Pancreas (tissue), 10 donors: ENCODE measurements at regions not wholly inside any gene's neighbourhood (a gene's known extent, or its start where the extent isn't known, plus 50 kb on each side); places are given as distances from the start of the nearest gene placed in this dataset.
"Not testable (repeated sequence)": the region's sequence is repeated elsewhere in the genome, so short reads cannot be mapped to it uniquely, and the experiment has no call there.

Experiments used
- ATAC-seq, 4 donors: fragments of 200-7000 bp; cut with Tn5 transposase; one replicate each; pipeline versions ENCODE4 v1.8.0 to v1.9.1; 2020; ENCODE audit warnings: mild to moderate bottlenecking in 4 of 4, moderate library complexity in 4 of 4
- DNase-seq, 6 donors: peaks; one replicate each; pipeline ENCODE4 v3.0.0-alpha.2; 2020
- FAIRE-seq: peaks from 2 replicates; lab custom pipeline; 2012; peaks lifted over from hg19 to GRCh38; lab: Jason Lieb, UNC
- H3K27ac ChIP-seq, 4 donors: fragments of 200-600 bp; sonication (generic); 1 replicate in 3 of 4; 2 replicates in 1 of 4; pipeline versions ENCODE4 v1.5.0 to v1.8.0; 2020
- H3K27me3 ChIP-seq, 4 donors: fragments of 200-600 bp; one replicate each; pipeline ENCODE4 v1.8.0; 2021
- H3K36me3 ChIP-seq, 3 donors: fragments of 200-600 bp; sonication (generic) in 1 of 3; one replicate each; pipeline versions ENCODE4 v1.5.0 to v1.8.0; 2020 to 2021
- H3K4me1 ChIP-seq, 3 donors: fragments of 200-600 bp; one replicate each; pipeline ENCODE4 v1.8.0; 2021
- H3K4me3 ChIP-seq, 4 donors: fragments of 200-600 bp; sonication (generic) in 2 of 4; one replicate each; pipeline versions ENCODE4 v1.5.0 to v1.8.0; 2020 to 2021
- H3K9me3 ChIP-seq, 4 donors: fragments of 200-600 bp; one replicate each; pipeline ENCODE4 v1.8.0; 2021
- WGBS, 2 donors: extraction: QIAGEN DNeasy Blood & Tissue Kit; methylation state at CpG; one replicate each; pipeline ENCODE4 v1.1.7; 2013; 5-methylcytosine and 5-hydroxymethylcytosine counted together
- intact Hi-C, 3 donors: fragments of 100-400 bp; cut with DNase I; formaldehyde crosslinking; loops; one replicate each; pipeline versions ENCODE4 v1.11.1 to v1.14.2; 2022
- TF ChIP-seq, protein P1 (sequence below), 4 donors: fragments of 200-600 bp; sonication (generic) in 3 of 4; IDR thresholded peaks; one replicate each; pipeline versions ENCODE4 v1.5.0 to v1.8.0; 2021; ENCODE audit warnings: antibody characterized with exemption in 4 of 4
- donor health status: healthy with polysubstance abuse.
- donor health status: DM: no; HTN: no; CAD: no; lungs with moderate emphysema.
- donor health status: DM: no; HTN: no; CAD: no.
- donor health status: control.
- donor health status: control.
- donor health status: Bipolar disorder and iron deficiency.
- donor health status: DM: yes; HTN: yes; CAD: no.
- donor health status: DM: no; HTN: no; CAD: no.
- donor health status: DM: no; HTN: no; CAD: no.
- donor health status: DM: yes; HTN: yes; CAD: no.

DNA sequence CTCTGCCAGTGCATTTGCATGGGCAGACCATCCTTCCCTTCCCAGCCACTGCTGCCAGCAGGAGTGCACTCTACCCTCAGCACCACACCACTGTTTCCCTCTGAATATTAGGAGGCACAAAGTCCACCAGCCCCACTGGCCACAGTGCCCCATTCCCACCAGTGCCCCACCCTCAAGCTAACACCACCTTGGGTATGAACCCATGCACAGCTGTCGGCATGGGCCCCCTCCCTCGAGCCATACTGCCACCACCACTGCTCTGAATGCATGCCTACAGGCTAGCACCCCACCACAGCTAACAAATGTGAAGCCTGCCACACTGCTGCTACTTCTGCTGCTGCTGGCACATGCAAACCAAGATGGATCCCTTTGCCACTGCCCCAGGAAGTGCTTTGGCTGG lies 810.4 kb downstream of the TRAM1L1 start:
- Histone ChIP-seq H3K4me1 (no peaks in the 10 kb centered on the region), H3K27me3 (no peaks in the 10 kb centered on the region), H3K27ac (no peak overlapping the region), H3K9me3 (no peaks in the 10 kb centered on the region), H3K4me3 (no peak overlapping the region), H3K36me3 (no peaks in the 10 kb centered on the region)
- TF ChIP-seq, protein P1, sequence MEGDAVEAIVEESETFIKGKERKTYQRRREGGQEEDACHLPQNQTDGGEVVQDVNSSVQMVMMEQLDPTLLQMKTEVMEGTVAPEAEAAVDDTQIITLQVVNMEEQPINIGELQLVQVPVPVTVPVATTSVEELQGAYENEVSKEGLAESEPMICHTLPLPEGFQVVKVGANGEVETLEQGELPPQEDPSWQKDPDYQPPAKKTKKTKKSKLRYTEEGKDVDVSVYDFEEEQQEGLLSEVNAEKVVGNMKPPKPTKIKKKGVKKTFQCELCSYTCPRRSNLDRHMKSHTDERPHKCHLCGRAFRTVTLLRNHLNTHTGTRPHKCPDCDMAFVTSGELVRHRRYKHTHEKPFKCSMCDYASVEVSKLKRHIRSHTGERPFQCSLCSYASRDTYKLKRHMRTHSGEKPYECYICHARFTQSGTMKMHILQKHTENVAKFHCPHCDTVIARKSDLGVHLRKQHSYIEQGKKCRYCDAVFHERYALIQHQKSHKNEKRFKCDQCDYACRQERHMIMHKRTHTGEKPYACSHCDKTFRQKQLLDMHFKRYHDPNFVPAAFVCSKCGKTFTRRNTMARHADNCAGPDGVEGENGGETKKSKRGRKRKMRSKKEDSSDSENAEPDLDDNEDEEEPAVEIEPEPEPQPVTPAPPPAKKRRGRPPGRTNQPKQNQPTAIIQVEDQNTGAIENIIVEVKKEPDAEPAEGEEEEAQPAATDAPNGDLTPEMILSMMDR (IDR thresholded peaks at IDR 0.05) = no peak
- FAIRE-seq (no peak), DNase-seq (peak in 1 of 6 donors; percentile 33), ATAC-seq (no peak)
- WGBS, 2 donors = 51 to 64% methylated on average over 2 of the region's 2 CpGs
- intact Hi-C loops = no loop called here

DNA sequence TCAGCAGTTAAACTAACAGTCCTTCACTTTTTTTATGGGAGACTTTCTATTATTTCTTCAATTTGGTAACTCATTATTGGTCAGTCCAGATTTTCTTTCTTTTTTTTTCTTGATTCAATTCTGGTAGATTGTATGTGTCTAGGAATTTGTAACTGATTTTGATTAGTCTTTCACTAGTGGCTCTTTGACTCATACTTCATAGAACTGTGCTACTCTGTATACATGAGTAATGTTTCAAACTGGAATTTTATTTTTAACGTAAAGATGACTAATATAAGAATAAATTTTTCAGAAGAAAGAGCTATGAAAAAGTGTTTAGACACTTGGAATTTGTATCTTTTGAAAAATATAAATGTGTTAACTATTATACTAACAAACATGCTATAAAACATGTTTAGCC lies 813.0 kb downstream of the TRAM1L1 start:
- Histone ChIP-seq H3K27me3 (no peaks in the 10 kb centered on the region), H3K36me3 (no peaks in the 10 kb centered on the region), H3K9me3 (no peaks in the 10 kb centered on the region), H3K27ac (no peak overlapping the region), H3K4me1 (no peaks in the 10 kb centered on the region), H3K4me3 (no peak overlapping the region)
- DNase-seq (no peak), FAIRE-seq (no peak), ATAC-seq (no peak)
- WGBS, 2 donors = 40 to 56% methylated on average over 1 of the region's 1 CpG
- TF ChIP-seq, protein P1 (IDR thresholded peaks at IDR 0.05) = no peak
- intact Hi-C loops = no loop called here

- FAIRE-seq, H3K9me3 ChIP-seq, H3K27me3 ChIP-seq, H3K4me1 ChIP-seq, ATAC-seq, H3K4me3 ChIP-seq, intact Hi-C loops, DNase-seq, H3K27ac ChIP-seq, H3K36me3 ChIP-seq: not testable (repeated sequence)
- WGBS, 2 donors = 54 to 57% methylated on average over 3 of the region's 3 CpGs
Measured at GRCh38 chr4:116260931-116261330, 824.4 kb downstream of the TRAM1L1 start.

DNA sequence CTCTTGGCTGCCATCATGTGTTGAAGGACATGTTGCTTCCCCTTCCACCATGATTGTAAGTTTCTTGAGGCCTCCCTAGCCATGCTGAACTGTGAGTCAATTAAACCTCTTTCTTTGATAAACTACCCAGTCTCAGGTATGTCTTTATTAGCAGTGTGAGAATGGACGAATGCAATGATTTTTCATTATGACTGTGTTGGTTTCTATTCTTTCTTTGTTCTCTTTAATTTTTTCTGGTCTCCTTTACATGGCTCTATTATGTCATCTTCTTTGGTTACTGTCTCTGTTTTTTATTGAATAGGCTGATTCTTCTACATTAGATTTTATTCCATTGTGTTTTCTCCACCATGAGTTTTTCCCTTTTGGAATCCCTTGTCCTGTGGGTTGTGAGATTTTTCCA lies 840.6 kb downstream of the TRAM1L1 start:
- 35 to 37% methylated on average over 1 of the region's 1 CpG for WGBS, 2 donors
- Histone ChIP-seq H3K4me3 (no peak overlapping the region), H3K9me3 (no peaks in the 10 kb centered on the region), H3K27ac (no peak overlapping the region), H3K27me3 (no peaks in the 10 kb centered on the region), H3K36me3 (no peaks in the 10 kb centered on the region), H3K4me1 (no peaks in the 10 kb centered on the region)
- FAIRE-seq (no peak), DNase-seq (no peak), ATAC-seq (no peak)
- TF ChIP-seq, protein P1 (IDR thresholded peaks at IDR 0.05) = no peak
- intact Hi-C loops = no loop called here

DNA sequence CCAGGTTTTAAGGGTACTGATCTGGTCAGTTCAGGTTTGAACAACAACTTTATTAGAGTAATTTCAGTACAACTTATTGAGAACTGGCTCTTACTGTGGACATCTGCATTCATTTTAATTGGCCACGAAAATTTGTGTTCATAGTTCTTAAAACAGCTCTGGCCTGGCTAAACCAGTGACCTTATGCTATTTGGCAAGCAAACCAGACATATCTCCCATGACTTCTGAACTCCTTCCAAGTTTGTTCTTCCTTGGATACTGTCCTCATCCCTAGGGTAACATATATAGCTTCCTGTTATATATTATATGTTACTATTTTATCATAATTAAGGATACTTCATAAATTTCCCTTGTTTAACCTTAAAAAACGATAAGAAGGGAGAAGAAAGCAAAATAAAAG lies 841.9 kb downstream of the TRAM1L1 start:
- H3K36me3 ChIP-seq = no peaks in the 10 kb centered on the region
- 25 to 35% methylated on average over 2 of the region's 2 CpGs for WGBS, 2 donors
- FAIRE-seq (no peak), ATAC-seq (no peak), DNase-seq (no peak)
- H3K27me3 ChIP-seq = no peaks in the 10 kb centered on the region
- intact Hi-C loops = no loop called here
- no peak overlapping the region for H3K4me3 ChIP-seq
- no peaks in the 10 kb centered on the region for H3K4me1 ChIP-seq
- no peaks in the 10 kb centered on the region for H3K9me3 ChIP-seq
- TF ChIP-seq, protein P1 (IDR thresholded peaks at IDR 0.05) = no peak
- H3K27ac ChIP-seq = no peak overlapping the region

DNA sequence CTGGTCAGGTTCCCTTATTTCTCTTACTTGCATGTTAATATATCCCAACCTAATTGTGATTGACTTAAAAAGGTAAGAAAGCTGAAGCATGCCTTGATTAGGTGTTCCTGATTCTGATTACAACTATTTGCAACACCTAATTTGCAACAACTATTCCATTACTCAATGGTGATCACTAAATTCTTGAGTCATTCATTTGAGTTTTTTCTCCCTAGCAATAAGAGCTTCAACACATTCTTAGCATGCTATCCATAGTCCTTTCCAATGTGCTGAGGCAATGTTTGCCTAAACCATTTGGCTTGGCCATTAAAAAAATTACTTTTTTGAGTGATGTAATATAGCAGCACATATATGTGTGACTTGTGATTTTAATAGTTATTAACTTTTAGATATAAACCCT lies 851.4 kb downstream of the TRAM1L1 start:
- no peak overlapping the region for H3K4me3 ChIP-seq
- H3K36me3 ChIP-seq = no peaks in the 10 kb centered on the region
- FAIRE-seq = no peak
- no peaks in the 10 kb centered on the region for H3K4me1 ChIP-seq
- no peaks in the 10 kb centered on the region for H3K9me3 ChIP-seq
- H3K27me3 ChIP-seq = no peaks in the 10 kb centered on the region
- TF ChIP-seq, protein P1 (IDR thresholded peaks at IDR 0.05) = no peak
- intact Hi-C loops = no loop called here
- no peak for DNase-seq
- no peak overlapping the region for H3K27ac ChIP-seq
- ATAC-seq = no peak

DNA sequence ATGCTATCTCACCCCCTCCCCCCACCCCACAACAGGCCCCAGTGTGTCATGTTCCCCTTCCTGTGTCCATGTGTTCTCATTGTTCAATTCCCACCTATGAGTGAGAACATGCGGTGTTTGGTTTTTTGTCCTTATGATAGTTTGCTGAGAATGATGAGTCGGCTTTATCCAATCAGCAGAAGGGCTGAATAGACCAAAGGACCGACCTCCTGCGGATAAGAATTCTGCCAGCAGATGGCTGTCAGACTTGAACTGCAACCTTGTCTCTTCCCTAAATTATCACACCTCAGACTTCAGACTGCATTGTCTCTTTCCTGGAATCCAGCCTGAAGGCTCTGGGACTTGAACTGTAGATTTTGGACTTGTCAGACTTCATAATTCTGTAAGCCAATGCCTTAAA lies 853.4 kb downstream of the TRAM1L1 start:
- H3K4me3 ChIP-seq, intact Hi-C loops, H3K27me3 ChIP-seq, H3K4me1 ChIP-seq, H3K9me3 ChIP-seq, FAIRE-seq, H3K36me3 ChIP-seq, ATAC-seq, H3K27ac ChIP-seq, DNase-seq: not testable (repeated sequence)
- 41 to 48% methylated on average over 4 of the region's 4 CpGs for WGBS, 2 donors
